Thoracic aorta (tissue), 2 donors: ENCODE measurements at regions not wholly inside any gene's neighbourhood (a gene's known extent, or its start where the extent isn't known, plus 50 kb on each side); places are given as distances from the start of the nearest gene placed in this dataset.

ENCODE experiments used
- ATAC-seq: fragments of 150-250 bp; one replicate; pipeline ENCODE4 v1.8.0; 2017; ENCODE audit warnings: low read depth; ENCODE audit not compliant: insufficient number of reproducible peaks, low FRiP score
- DNase-seq: peaks from one replicate; pipeline ENCODE4 v3.0.0-alpha.2; 2020; ENCODE audit warnings: low spot score
- H3K27ac ChIP-seq, 2 donors: fragments of 200-600 bp; sonication (generic); 1 replicate in 1 of 2; 2 replicates in 1 of 2; pipeline ENCODE4 v1.5.1; 2016; ENCODE audit warnings: mild to moderate bottlenecking in 2 of 2, moderate library complexity in 2 of 2
- H3K27me3 ChIP-seq: fragments of 200-600 bp; sonication (generic); replicated peaks from 2 replicates; pipeline ENCODE4 v1.6.0; 2016; ENCODE audit warnings: mild to moderate bottlenecking; ENCODE audit not compliant: insufficient read depth
- H3K36me3 ChIP-seq: fragments of 200-600 bp; sonication (generic); one replicate; pipeline ENCODE4 v1.5.1; 2016
- H3K4me1 ChIP-seq, 2 donors: fragments of 200-600 bp; sonication (generic); 1 replicate in 1 of 2; 2 replicates in 1 of 2; pipeline versions ENCODE4 v1.5.1 to v1.6.0; 2016; ENCODE audit warnings: low read depth in 2 of 2, mild to moderate bottlenecking in 1 of 2; ENCODE audit not compliant: control insufficient read depth in 1 of 2
- H3K4me3 ChIP-seq: fragments of 200-600 bp; sonication (generic); 2 replicates; pipeline ENCODE4 v1.5.1; 2016; ENCODE audit warnings: mild to moderate bottlenecking
- H3K9me3 ChIP-seq: fragments of 200-600 bp; sonication (generic); 2 replicates; pipeline ENCODE4 v1.5.1; 2016
- TF ChIP-seq, protein P1 (sequence below): fragments of 200-600 bp; sonication (generic); IDR thresholded peaks from one replicate; pipeline ENCODE4 v1.5.1; 2019; ENCODE audit warnings: antibody characterized with exemption

DNA sequence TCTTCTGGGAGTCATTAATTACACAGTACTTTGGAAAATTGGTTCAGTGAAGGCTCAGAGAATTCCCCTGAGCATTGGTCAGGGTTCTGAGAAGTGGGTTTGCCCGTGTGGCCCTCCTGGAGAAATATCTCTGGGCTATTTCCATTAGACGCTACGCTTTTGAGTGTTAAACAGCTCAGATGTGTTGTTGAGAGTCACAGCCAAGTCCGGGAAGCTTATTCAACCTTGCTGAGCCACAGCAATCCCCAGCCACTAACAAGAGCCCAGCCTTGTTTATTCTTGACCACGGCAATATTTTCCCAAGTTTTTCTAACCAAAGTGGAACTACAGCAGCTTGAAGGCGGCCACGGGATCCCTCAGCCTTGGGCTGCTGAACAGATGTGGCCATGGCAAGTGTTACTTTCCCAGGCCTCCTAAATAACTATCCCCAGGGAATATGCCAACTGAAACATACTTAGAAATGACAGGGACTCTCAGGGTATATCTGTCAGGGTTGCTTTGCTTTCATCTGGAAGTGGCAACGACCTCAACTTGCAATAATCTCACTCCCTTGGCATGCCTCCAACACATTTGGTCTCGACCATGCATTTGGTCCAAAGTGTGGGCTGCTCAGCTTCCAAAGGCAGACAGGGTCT, 214.7 kb downstream of the EMX2 start:
- Histone ChIP-seq H3K4me3 (no peak overlapping the region), H3K36me3 (no peaks in the 10 kb centered on the region), H3K9me3 (no peaks in the 10 kb centered on the region), H3K27me3 (no peaks in the 10 kb centered on the region), H3K27ac (no peak overlapping the region), H3K4me1 (no peaks in the 10 kb centered on the region)
- TF ChIP-seq, protein P1, sequence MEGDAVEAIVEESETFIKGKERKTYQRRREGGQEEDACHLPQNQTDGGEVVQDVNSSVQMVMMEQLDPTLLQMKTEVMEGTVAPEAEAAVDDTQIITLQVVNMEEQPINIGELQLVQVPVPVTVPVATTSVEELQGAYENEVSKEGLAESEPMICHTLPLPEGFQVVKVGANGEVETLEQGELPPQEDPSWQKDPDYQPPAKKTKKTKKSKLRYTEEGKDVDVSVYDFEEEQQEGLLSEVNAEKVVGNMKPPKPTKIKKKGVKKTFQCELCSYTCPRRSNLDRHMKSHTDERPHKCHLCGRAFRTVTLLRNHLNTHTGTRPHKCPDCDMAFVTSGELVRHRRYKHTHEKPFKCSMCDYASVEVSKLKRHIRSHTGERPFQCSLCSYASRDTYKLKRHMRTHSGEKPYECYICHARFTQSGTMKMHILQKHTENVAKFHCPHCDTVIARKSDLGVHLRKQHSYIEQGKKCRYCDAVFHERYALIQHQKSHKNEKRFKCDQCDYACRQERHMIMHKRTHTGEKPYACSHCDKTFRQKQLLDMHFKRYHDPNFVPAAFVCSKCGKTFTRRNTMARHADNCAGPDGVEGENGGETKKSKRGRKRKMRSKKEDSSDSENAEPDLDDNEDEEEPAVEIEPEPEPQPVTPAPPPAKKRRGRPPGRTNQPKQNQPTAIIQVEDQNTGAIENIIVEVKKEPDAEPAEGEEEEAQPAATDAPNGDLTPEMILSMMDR: no peak
- DNase-seq (no peak), ATAC-seq (no peak)

DNA sequence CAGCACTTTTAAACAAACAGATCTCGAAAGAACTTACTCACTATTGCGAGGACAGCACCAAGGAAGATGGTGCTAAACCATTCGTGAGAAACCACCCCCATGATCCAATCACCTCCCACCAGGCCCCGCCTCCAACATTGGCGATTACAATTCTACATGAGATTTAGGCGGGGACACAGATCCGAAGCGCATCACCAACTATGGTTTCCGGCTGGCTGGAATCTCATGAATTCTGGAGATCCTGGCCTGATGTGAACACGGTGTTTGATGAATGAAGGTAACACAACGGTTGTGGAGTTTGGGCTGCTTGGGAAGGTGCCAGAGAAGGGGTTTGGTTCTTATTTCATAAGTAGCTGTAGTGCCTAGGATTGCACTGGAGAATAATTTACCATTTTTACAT, 216.7 kb downstream of the EMX2 start:
- Histone ChIP-seq H3K4me1 (no peaks in the 10 kb centered on the region), H3K4me3 (no peak overlapping the region), H3K27me3 (no peaks in the 10 kb centered on the region), H3K9me3 (no peaks in the 10 kb centered on the region), H3K27ac (no peak overlapping the region), H3K36me3 (no peaks in the 10 kb centered on the region)
- TF ChIP-seq, protein P1: no peak
- DNase-seq: no peak
- ATAC-seq: no peak

GRCh38 chr10:117761695-117762094, 219.1 kb downstream of the EMX2 start:
- ATAC-seq: no peak
- no peak overlapping the region for H3K27ac ChIP-seq
- no peak for DNase-seq
- no peaks in the 10 kb centered on the region for H3K27me3 ChIP-seq
- H3K4me1 ChIP-seq: no peaks in the 10 kb centered on the region
- H3K9me3 ChIP-seq: no peaks in the 10 kb centered on the region
- H3K4me3 ChIP-seq: no peak overlapping the region
- H3K36me3 ChIP-seq: no peaks in the 10 kb centered on the region
- TF ChIP-seq, protein P1: no peak

DNA sequence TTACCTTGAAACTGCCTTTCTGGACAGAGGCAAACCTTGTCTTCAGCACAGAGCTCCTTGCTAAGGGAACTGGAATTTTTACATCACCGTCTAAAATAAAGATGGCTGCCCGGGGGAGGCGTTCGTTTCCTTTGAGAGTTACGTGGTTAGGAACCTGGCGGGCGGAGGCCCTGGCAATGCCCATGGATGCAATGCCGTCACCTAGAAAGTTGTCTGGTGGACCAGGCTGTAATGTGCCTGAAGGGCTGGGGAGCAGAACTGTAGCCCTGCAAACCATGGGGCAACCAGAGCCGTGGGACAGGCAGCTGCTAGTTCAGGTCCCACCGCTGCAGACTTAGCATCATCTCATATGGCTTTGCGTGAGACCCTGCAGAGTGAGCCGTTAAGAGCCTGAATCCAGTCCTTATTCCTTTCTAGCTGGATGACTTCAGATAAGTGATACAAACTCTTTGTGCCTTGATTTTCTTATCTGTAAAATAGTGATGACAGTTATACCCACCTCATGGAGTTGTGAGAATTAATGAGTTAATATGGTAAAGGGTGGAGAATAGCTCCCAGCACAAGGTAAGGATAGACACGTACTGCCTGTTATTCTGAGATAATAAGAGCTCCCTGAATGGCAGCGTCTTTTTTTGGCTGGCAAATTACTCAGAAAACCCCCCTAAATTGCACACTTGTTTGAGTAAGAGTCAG, 219.7 kb downstream of the EMX2 start:
- TF ChIP-seq, protein P1: no peak

DNA sequence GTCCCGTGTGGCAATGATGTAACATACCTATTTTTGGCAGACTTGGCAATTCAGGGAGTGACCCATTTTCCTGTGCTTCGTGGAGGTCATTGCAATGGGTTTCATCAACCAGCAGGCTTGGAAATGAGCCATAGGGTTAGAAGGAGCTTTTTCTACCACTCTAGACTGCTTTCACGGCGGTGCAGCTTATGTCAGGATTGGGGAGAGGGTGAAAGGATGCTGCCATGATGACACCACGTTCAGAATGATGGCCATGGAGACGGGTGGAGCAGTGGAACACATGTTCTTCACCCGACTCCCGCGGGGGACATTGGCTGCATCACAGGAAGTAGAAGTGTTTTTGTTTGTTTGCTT, 220.2 kb downstream of the EMX2 start:
- DNase-seq: no peak
- Histone ChIP-seq H3K4me3 (no peak overlapping the region), H3K36me3 (no peaks in the 10 kb centered on the region), H3K27ac (no peak overlapping the region), H3K4me1 (no peaks in the 10 kb centered on the region), H3K27me3 (no peaks in the 10 kb centered on the region), H3K9me3 (no peaks in the 10 kb centered on the region)
- no peak for ATAC-seq
- TF ChIP-seq, protein P1: no peak

More for the DNA sequence above, 219.7 kb downstream of the EMX2 start:
- no peaks in the 10 kb centered on the region for H3K9me3 ChIP-seq
- DNase-seq (no peak), ATAC-seq (no peak)
- no peak overlapping the region for H3K27ac ChIP-seq
- H3K27me3 ChIP-seq: no peaks in the 10 kb centered on the region
- no peaks in the 10 kb centered on the region for H3K36me3 ChIP-seq
- H3K4me1 ChIP-seq: no peaks in the 10 kb centered on the region
- H3K4me3 ChIP-seq: no peak overlapping the region
